GM23338 (cell line): ENCODE measurements at regions not wholly inside any gene's neighbourhood (a gene's known extent, or its start where the extent isn't known, plus 50 kb on each side); places are given as distances from the start of the nearest gene placed in this dataset.

Experiments
- CREB1 ChIP-seq: fragments of 250-450 bp; sonication (Bioruptor Pico); IDR thresholded peaks from 2 replicates; pipeline ENCODE4 v1.5.0; 2020; ENCODE audit warnings: low read depth, mild to moderate bottlenecking, moderate library complexity
- CTCF ChIP-seq, 2 experiments: fragments of 200-600 bp in 1 of 2; sonication (generic) in 1 of 2; conservative IDR thresholded peaks; 2 replicates each; pipeline versions ENCODE4 v1.5.1 to v1.6.1; 2016 to 2017; ENCODE audit warnings: antibody characterized with exemption in 2 of 2, low read depth in 2 of 2, mild to moderate bottlenecking in 2 of 2, moderate library complexity in 1 of 2
- ETS1 ChIP-seq: IDR thresholded peaks from 2 replicates; pipeline ENCODE4 v1.6.1; 2016; ENCODE audit warnings: antibody characterized with exemption
- EZH2 ChIP-seq: fragments of 200-600 bp; sonication (generic); IDR thresholded peaks from one replicate; pipeline ENCODE4 v1.8.0; 2017; ENCODE audit warnings: antibody characterized with exemption, mild to moderate bottlenecking, low read depth; ENCODE audit not compliant: unreplicated experiment
- EZH2phosphoT487 ChIP-seq: fragments of 200-600 bp; sonication (generic); IDR thresholded peaks from one replicate; pipeline ENCODE4 v1.8.1; 2018; ENCODE audit warnings: antibody characterized with exemption; ENCODE audit not compliant: unreplicated experiment
- JUNB ChIP-seq: IDR thresholded peaks from one replicate; pipeline ENCODE4 v1.6.1; 2016; ENCODE audit warnings: antibody characterized with exemption; ENCODE audit not compliant: unreplicated experiment
- NANOG ChIP-seq: IDR thresholded peaks from 2 replicates; pipeline ENCODE4 v1.6.1; 2016; ENCODE audit warnings: antibody characterized with exemption, borderline replicate concordance
- POLR2AphosphoS5 ChIP-seq: IDR thresholded peaks from 2 replicates; pipeline ENCODE4 v1.6.1; 2016; ENCODE audit warnings: antibody characterized with exemption, low read depth
- REST ChIP-seq: IDR thresholded peaks from one replicate; pipeline ENCODE4 v1.6.1; 2018; ENCODE audit warnings: antibody characterized with exemption; ENCODE audit not compliant: unreplicated experiment
- STAT1 ChIP-seq: IDR thresholded peaks from one replicate; pipeline ENCODE4 v1.6.1; 2016; ENCODE audit warnings: antibody characterized with exemption; ENCODE audit not compliant: unreplicated experiment
- ZNF114 ChIP-seq: fragments of 250-450 bp; sonication (Bioruptor Pico); IDR thresholded peaks from 2 replicates; pipeline ENCODE4 v1.5.0; 2020; ENCODE audit warnings: mild to moderate bottlenecking, moderate library complexity
- ZNF462 ChIP-seq: fragments of 250-450 bp; sonication (Bioruptor Pico); IDR thresholded peaks from 2 replicates; pipeline ENCODE4 v1.5.0; 2020; ENCODE audit warnings: mild to moderate bottlenecking, moderate library complexity

GRCh38 chr2:199024224-199024623 lies 433.5 kb downstream of the SATB2 start:
- no peak for TF ChIP-seq CTCF (conservative IDR thresholded peaks at IDR 0.05; ENCODE audit: low read depth in 2 of 2)
- TF ChIP-seq EZH2: no peak
- no peak for TF ChIP-seq REST
- no peak for TF ChIP-seq NANOG
- no peak for TF ChIP-seq ZNF114 (CRISPR knock-in tag)
- TF ChIP-seq POLR2AphosphoS5: no peak
- TF ChIP-seq ETS1: no peak
- TF ChIP-seq EZH2phosphoT487: no peak
- no peak for TF ChIP-seq JUNB
- TF ChIP-seq ZNF462 (CRISPR knock-in tag): no peak
- TF ChIP-seq STAT1: no peak
- no peak for TF ChIP-seq CREB1 (CRISPR knock-in tag)
